ENCODE measurements at regions not wholly inside any gene's neighbourhood (a gene's known extent, or its start where the extent isn't known, plus 50 kb on each side); places are given as distances from the start of the nearest gene placed in this dataset.

DNA sequence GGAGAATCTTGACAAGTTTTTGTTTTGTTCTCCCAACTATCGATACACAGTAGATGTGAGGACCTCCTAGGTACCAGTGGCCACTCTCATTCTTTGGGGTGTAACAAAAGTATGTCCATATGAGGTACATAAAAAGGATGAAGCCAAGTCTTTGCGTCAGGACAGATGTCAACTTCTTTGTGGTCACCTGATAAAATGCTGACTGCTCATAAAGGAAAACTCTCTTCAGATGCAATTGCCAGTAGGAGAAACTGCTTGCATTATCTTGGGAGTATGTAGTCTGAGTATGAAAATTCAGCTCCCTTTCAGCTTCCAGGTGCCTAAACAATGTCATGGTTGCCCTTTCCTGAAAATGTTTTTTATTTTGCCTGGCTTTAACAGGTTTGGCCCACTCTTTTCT, 123.8 kb upstream of the GOLIM4 start:
- no peak overlapping the region for H3K4me3 Mint-ChIP-seq
- H3K9me3 Mint-ChIP-seq, result no peaks in the 10 kb centered on the region
- DNase-seq (no peak), ATAC-seq (no peak)
- POLR2A ChIA-PET, result no interaction called here
- H3K4me1 Mint-ChIP-seq, result no peaks in the 10 kb centered on the region
- no peaks in the 10 kb centered on the region for H3K36me3 Mint-ChIP-seq
- no peak overlapping the region for H3K27ac Mint-ChIP-seq
- H3K27me3 Mint-ChIP-seq, result peaks cover 0 to 11% (median 2%) of the 10 kb centered on the region in 5 donors

DNA sequence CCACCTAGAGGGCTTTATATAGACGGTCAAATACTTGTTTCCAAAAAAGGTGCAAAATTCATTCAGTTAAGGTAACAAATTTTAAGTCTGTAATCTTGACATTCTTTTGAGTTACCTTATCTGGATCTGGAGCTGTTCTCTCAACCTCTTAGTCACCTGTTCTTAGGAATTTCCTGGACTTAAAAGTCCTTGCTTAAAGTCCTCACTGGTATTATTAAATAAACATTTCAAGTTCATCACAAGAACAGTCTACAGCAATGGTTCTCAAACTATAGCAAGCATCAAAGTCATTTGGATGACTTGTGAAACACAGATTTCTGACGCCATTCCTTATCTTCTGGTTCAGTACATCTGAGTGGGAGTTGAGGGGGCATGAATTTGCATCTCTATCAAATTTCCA, 122.9 kb upstream of the GOLIM4 start:
- ATAC-seq (no peak), DNase-seq (no peak)
- H3K27ac Mint-ChIP-seq, result no peak overlapping the region
- no peak overlapping the region for H3K4me3 Mint-ChIP-seq
- no peaks in the 10 kb centered on the region for H3K36me3 Mint-ChIP-seq
- POLR2A ChIA-PET, result no interaction called here
- H3K9me3 Mint-ChIP-seq, result no peaks in the 10 kb centered on the region
- peaks cover 0 to 6% (median 4%) of the 10 kb centered on the region in 4 donors for H3K4me1 Mint-ChIP-seq
- H3K27me3 Mint-ChIP-seq, result peaks cover 0 to 11% (median 2%) of the 10 kb centered on the region in 5 donors

DNA sequence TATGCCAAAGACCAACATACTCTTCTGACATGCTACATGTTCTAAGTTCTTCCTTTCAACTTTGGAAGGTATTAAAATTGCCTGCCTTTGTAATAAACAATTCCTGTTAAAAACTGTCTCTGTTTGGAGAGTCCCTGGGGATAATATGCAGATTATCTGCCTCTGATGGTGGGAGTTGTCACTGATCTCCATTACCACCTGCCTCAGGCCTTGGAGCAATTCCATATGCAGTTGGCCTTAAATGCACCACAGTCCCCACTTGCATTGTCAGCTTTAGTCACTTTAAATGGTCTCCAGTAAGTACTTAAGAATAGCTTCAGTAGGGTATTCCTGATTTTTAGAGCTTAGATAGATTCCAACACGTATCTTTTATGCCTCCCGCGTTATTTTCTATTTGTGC, 121.1 kb upstream of the GOLIM4 start:
- POLR2A ChIA-PET, result no interaction called here
- no peaks in the 10 kb centered on the region for H3K36me3 Mint-ChIP-seq
- no peaks in the 10 kb centered on the region for H3K9me3 Mint-ChIP-seq
- peaks cover 0 to 6% (median 4%) of the 10 kb centered on the region in 4 donors for H3K4me1 Mint-ChIP-seq
- no peak overlapping the region for H3K4me3 Mint-ChIP-seq
- peaks cover 0 to 8% (median 0%) of the 10 kb centered on the region in 5 donors for H3K27me3 Mint-ChIP-seq
- no peak for ATAC-seq
- no peak for DNase-seq
- no peak overlapping the region for H3K27ac Mint-ChIP-seq

DNA sequence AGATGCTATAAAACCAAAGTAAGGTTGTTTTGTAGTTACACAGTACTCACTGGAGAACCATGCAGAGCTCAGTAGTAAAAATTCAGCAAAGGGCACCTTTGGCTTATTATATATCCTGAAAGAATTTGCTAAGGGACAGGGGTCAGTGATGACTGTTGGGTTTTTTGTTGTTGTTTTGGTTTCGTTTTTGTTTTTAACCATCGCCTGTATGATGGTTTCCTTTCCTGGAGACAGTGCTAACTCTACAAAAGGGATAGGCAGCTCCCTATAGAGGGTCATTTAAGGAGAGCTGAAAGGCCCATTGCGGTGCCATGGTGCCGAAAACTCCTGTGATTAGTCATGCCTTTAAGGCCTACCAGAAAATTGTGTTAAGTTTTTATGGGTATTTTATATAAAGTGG, 118.2 kb upstream of the GOLIM4 start:
- no peak overlapping the region for H3K27ac Mint-ChIP-seq
- no peaks in the 10 kb centered on the region for H3K9me3 Mint-ChIP-seq
- no peak for DNase-seq
- POLR2A ChIA-PET, result no interaction called here
- peaks cover 0 to 6% (median 4%) of the 10 kb centered on the region in 4 donors for H3K4me1 Mint-ChIP-seq
- H3K4me3 Mint-ChIP-seq, result peak overlapping the region in 5 of 10 donors; percentile 11 to 57 (median 23)
- H3K36me3 Mint-ChIP-seq, result no peaks in the 10 kb centered on the region
- ATAC-seq, result no peak
- H3K27me3 Mint-ChIP-seq, result no peaks in the 10 kb centered on the region

DNA sequence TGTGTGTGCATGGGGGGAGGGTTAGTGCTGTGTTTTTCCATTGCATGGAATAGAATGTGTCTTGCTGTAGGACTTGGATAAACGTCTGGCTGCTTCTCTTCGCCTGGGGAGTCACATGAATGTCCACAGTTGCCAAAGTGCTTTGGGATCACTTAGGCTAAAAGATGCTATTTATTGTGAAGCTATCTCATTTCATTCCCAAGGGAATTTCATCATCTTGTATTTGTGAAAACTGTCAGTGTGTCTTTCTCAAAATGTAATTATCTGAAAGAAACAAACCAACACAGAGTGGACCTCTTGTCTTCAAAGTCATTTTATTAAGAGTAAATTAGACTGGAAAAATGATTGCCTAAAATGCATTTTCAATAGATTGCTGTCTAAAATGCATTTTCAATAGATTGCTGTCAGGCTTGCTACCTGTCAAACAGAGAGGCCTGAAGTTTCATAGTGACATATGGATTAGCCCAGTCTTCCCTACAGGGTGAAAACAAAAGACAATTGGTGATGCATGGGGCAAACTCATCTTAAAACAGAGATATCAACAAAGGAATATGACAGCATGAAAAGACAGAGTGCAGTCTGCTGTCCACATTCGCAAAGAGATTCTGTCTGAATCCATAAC, 117.1 kb upstream of the GOLIM4 start:
- Mint-ChIP-seq H3K27me3 (peaks cover 0 to 6% (median under 1%) of the 10 kb centered on the region in 5 donors), H3K9me3 (no peaks in the 10 kb centered on the region), H3K27ac (no peak overlapping the region), H3K36me3 (no peaks in the 10 kb centered on the region), H3K4me1 (peaks cover 0 to 6% (median 4%) of the 10 kb centered on the region in 4 donors), H3K4me3 (no peak overlapping the region)
- no peak for ATAC-seq
- DNase-seq, result no peak
- POLR2A ChIA-PET, result no interaction called here

DNA sequence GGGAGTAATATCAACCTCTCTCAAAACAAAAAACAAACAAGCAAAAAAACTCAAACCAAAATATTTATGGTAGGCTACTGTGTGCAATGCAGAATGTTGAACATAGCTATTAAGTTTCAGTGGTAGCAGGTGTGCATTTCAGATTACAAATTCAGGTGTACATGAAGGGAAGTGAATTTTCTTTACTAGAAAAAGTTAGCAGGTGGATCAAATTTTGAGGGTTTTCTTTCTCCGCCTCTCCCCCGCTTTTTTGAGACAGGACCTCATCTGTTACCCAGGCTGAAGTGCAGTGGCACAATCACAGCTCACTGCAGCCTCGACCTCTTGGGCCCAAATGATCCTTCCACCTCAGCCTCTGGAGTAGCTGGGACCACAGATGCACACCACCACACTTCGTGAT, 109.7 kb upstream of the GOLIM4 start:
- Mint-ChIP-seq H3K4me1 (no peaks in the 10 kb centered on the region), H3K27ac (no peak overlapping the region), H3K27me3 (peaks cover 2 to 17% (median 11%) of the 10 kb centered on the region in 5 donors), H3K4me3 (no peak overlapping the region), H3K9me3 (no peaks in the 10 kb centered on the region), H3K36me3 (no peaks in the 10 kb centered on the region)
- DNase-seq, result no peak
- POLR2A ChIA-PET, result no interaction called here
- ATAC-seq, result no peak

DNA sequence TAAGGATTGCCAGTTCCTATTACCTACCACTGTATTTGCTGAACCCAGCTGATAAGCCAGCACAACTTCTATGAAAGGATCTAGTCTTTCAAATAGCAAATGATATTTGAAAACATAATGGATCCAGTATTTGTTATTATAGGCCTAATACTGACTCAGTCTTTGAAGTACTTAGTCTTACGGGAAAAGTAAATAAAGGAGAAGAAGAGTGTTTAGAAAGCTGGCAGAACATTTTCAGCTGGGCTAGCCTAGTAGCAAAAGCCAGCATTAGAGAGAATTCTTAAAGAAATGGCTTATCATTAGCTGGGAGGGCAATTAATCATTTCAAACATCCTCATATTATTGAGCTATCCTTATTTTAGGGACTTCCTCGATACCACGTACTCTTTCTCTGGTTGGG, 101.4 kb upstream of the GOLIM4 start:
- Mint-ChIP-seq H3K27ac (peak overlapping the region in 1 of 10 donors; percentile 54), H3K9me3 (no peaks in the 10 kb centered on the region), H3K4me3 (no peak overlapping the region), H3K36me3 (no peaks in the 10 kb centered on the region), H3K27me3 (peaks cover 0 to 28% (median 10%) of the 10 kb centered on the region in 5 donors), H3K4me1 (no peaks in the 10 kb centered on the region)
- POLR2A ChIA-PET, result no interaction called here
- DNase-seq (no peak), ATAC-seq (no peak)

DNA sequence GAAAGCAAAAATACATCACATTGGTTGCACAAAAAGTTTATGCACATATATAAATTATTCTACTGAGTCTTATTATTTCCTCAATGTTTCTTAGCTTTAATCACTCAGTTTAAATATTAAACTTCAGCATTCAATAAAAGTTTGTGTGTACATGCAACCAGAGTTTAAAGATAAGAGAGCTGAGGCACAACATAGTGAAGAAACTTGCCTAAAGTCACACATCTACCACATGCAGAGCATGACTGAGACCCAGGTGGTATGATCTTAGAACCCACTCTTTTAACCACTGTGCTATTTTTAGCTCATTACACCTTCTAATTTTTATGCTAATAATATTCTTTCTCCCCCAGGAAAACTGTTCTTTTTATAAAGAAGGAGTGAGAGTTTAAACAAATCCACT, 96.1 kb upstream of the GOLIM4 start:
- POLR2A ChIA-PET, result no interaction called here
- Mint-ChIP-seq H3K36me3 (no peaks in the 10 kb centered on the region), H3K4me3 (no peak overlapping the region), H3K9me3 (no peaks in the 10 kb centered on the region), H3K4me1 (no peaks in the 10 kb centered on the region), H3K27ac (no peak overlapping the region), H3K27me3 (peaks cover 0 to 5% (median 0%) of the 10 kb centered on the region in 5 donors)
- DNase-seq (no peak), ATAC-seq (no peak)

DNA sequence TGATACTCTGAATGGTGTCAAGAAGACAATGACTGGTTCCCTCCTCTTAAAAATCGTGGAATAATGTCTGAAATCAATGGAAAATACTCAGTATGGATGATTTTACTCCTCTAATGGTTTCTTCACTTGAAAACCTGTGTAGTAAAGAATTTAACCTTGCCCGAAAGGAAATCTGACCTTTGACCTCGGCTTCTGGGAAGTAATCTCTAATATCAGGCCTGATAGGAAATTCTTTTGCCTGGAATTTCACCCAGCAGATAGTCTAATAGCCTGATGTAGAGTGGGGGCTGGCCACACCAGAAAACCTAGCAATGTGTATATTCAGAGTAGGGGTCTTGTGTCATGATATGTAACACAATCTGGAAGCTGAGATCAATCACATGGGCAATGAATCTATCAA, 91.5 kb upstream of the GOLIM4 start:
- no peak for DNase-seq
- H3K27ac Mint-ChIP-seq, result no peak overlapping the region
- ATAC-seq, result no peak
- no peaks in the 10 kb centered on the region for H3K36me3 Mint-ChIP-seq
- H3K4me1 Mint-ChIP-seq, result no peaks in the 10 kb centered on the region
- POLR2A ChIA-PET, result no interaction called here
- H3K27me3 Mint-ChIP-seq, result peaks cover 0 to 4% (median 2%) of the 10 kb centered on the region in 5 donors
- H3K9me3 Mint-ChIP-seq, result no peaks in the 10 kb centered on the region
- no peak overlapping the region for H3K4me3 Mint-ChIP-seq

DNA sequence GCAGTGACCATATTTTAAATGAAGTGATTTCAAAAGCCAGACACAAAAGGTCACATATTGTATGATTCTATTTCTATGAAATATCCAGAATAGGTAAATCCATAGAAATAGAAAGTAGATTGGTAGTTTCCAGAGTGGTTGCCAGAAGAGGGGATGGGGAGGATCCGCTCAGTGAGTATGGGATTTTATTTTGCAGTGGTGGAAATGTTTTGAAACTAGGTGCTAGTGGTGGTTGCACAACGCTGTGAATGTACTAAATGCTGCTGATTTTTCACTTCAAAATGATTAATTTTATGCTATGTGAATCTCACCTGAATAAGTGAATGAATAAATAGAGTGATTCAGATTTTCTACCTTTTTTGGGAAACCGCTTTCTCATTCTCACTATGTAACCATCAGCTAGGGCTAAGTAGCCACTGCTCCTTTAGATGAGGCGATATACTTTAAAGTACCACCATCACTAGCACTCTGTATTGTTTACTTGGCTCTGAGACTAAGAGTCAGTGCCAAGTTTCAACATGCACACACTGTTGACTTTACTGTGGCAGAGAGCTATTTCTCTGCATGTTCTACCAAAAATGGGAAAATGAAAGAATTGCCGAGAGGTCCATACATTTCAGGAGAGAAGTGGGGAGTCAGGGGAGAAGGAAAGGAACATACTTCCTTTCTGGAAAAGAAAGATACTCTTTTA, 90.7 kb upstream of the GOLIM4 start:
- Mint-ChIP-seq H3K4me1 (no peaks in the 10 kb centered on the region), H3K27ac (no peak overlapping the region), H3K9me3 (no peaks in the 10 kb centered on the region), H3K36me3 (no peaks in the 10 kb centered on the region), H3K4me3 (no peak overlapping the region), H3K27me3 (peaks cover 0 to 4% (median 2%) of the 10 kb centered on the region in 5 donors)
- no peak for DNase-seq
- no peak for ATAC-seq
- POLR2A ChIA-PET, result no interaction called here

DNA sequence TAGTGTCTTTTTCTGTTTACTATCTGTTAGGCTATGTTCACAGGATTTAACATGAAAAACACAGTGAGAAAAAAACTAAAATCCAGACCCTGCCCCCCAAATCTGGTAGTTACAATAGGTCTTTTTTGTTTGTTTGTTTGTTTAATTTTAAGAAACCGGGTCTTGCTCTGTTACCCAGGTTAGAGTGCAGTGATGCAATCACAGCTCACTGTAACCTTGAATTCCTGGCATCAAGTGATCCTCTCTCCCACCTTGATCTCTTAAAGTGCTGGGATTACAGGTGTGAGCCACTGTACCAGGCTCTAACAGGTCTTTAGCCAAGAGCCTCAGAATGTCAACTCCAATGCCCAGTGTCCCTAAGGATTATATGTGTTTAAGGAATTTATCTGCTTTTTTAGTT, 88.0 kb upstream of the GOLIM4 start:
- ATAC-seq, result no peak
- Mint-ChIP-seq H3K4me3 (no peak overlapping the region), H3K36me3 (no peaks in the 10 kb centered on the region)

DNA sequence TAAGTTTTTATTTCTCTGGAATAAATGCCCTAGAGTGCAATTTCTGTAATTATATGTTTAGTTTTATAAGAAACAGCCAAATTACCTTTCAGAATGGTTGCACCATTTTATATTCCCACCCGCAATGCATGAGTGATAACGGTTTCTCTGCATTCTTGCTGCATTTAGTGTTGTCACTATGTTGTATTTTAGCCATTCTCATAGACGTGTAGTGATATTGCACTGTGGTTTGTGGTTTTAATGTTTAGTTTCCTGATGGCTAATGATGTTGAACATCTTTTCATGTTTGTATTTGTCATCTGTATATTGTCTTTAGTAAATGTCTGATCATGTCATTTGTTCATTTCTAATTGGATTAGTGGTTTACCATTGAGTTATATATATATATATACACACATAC, 73.0 kb upstream of the GOLIM4 start:
- POLR2A ChIA-PET, result no interaction called here
- Mint-ChIP-seq H3K4me1 (peaks cover 0 to 4% (median 0%) of the 10 kb centered on the region in 4 donors), H3K36me3 (no peaks in the 10 kb centered on the region), H3K9me3 (no peaks in the 10 kb centered on the region), H3K4me3 (no peak overlapping the region), H3K27me3 (peaks cover 0 to 6% (median 2%) of the 10 kb centered on the region in 5 donors), H3K27ac (no peak overlapping the region)
- ATAC-seq (no peak), DNase-seq (no peak)

More for the DNA sequence above, 88.0 kb upstream of the GOLIM4 start:
- Mint-ChIP-seq H3K27ac (no peak overlapping the region), H3K4me1 (no peaks in the 10 kb centered on the region), H3K9me3 (no peaks in the 10 kb centered on the region), H3K27me3 (peaks cover 0 to 4% (median 0%) of the 10 kb centered on the region in 5 donors)
- no peak for DNase-seq
- POLR2A ChIA-PET, result no interaction called here

DNA sequence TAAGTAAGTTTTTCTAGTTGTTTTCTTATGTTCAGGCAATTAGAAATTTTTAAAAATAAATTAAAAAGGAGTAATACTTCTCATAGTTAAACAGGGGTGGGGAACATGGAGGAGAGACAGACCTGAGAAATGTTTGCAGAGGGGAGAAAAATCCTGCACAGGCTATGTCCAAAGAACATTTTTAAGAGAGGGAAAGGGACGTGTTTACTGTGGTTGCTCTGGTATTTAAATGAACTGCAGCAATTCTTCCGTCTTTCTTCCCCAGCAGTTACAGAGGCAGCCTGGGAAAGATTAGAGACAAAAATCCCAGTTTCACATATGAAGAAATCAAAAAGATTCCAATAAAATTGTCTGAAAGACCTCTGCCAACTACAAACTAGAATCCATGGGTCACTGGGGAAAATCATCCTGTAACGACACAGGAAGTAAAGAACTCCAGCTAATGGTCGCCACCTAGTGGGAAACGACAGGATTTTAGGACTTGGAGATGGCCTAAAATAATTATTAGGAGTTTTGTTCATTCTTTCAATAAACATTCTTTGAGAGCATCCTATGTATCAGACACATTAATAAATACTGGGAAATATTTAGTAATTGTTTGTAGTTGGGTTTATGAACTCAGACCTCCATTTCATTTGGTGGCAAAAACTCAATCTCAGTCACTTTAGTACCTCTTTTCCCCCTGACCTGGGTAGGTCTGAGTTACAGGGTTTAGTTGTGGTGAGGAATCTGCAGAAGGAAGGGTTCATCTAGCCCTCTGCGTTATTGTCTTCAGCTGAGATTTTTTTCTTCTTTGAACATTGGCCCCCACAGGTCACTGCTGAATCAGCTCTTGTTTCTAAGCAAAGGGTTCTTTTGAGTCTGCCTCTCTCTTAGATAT, 69.9 kb upstream of the GOLIM4 start:
- ATAC-seq (no peak), DNase-seq (peak in 5 of 10 donors; percentile 7 to 9 (median 9))
- peak overlapping the region in 2 of 10 donors; percentile 14 to 30 for H3K4me3 Mint-ChIP-seq
- H3K9me3 Mint-ChIP-seq, result no peaks in the 10 kb centered on the region
- H3K4me1 Mint-ChIP-seq, result peaks cover 0 to 2% (median 0%) of the 10 kb centered on the region in 4 donors
- POLR2A ChIA-PET, result no interaction called here
- no peaks in the 10 kb centered on the region for H3K36me3 Mint-ChIP-seq
- H3K27me3 Mint-ChIP-seq, result peaks cover 0 to 2% (median 0%) of the 10 kb centered on the region in 5 donors
- H3K27ac Mint-ChIP-seq, result peak overlapping the region in 1 of 10 donors; percentile 50
